Naive thymus-derived CD4-positive, alpha-beta T cell (primary cell): ENCODE measurements at regions not wholly inside any gene's neighbourhood (a gene's known extent, or its start where the extent isn't known, plus 50 kb on each side); places are given as distances from the start of the nearest gene placed in this dataset.

Source experiments
- ATAC-seq: fragments of 150-1000 bp; cut with Tn5 transposase; 2 replicates; pipeline ENCODE4 v1.10.0; 2021; ENCODE audit warnings: mild to moderate bottlenecking, moderate library complexity
- CTCF ChIA-PET: fragments of 350-600 bp; sonication (Branson Sonifier 250); formaldehyde crosslinking; loops from one replicate; lab custom pipeline; 2021; ENCODE audit warnings: antibody characterized with exemption; lab: Charles Lee
- POLR2A ChIA-PET: fragments of 350-600 bp; sonication (Branson Sonifier 250); formaldehyde crosslinking; loops from one replicate; lab custom pipeline; 2021; ENCODE audit warnings: antibody characterized with exemption, inconsistent platforms; lab: Charles Lee
- DNase-seq, 9 donors: peaks; one replicate each; pipeline versions ENCODE4 v3.0.0 to v3.0.0-alpha.2; 2020 to 2022; ENCODE audit warnings: mixed read lengths in 1 of 9
- H3K27ac ChIP-seq: one replicate; pipeline ENCODE4 v1.7.0; 2013; ENCODE audit warnings: mild to moderate bottlenecking, low read depth, low read length, moderate library complexity
- H3K27me3 ChIP-seq, 2 donors: one replicate each; pipeline ENCODE4 v1.7.0; 2013; ENCODE audit warnings: low read length in 2 of 2, mild to moderate bottlenecking in 2 of 2, moderate library complexity in 2 of 2; ENCODE audit not compliant: control insufficient read depth in 2 of 2, insufficient read depth in 2 of 2
- H3K36me3 ChIP-seq, 3 experiments: 1 replicate in 2 of 3; 2 replicates in 1 of 3; pipeline ENCODE4 v1.7.0; 2013; ENCODE audit warnings: low read length in 3 of 3, mild to moderate bottlenecking in 3 of 3, moderate library complexity in 1 of 3; ENCODE audit not compliant: insufficient read depth in 3 of 3, control insufficient read depth in 2 of 3
- H3K4me1 ChIP-seq, 2 donors: one replicate each; pipeline ENCODE4 v1.7.0; 2013; ENCODE audit warnings: low read length in 2 of 2, mild to moderate bottlenecking in 2 of 2, moderate library complexity in 1 of 2; ENCODE audit not compliant: control insufficient read depth in 2 of 2, insufficient read depth in 2 of 2
- H3K4me3 ChIP-seq: 2 replicates; pipeline ENCODE4 v1.7.0; 2013; ENCODE audit warnings: mild to moderate bottlenecking, low read length
- H3K9me3 ChIP-seq, 3 experiments: 1 replicate in 2 of 3; 2 replicates in 1 of 3; pipeline ENCODE4 v1.7.0; 2013; ENCODE audit warnings: low read length in 3 of 3; ENCODE audit not compliant: control insufficient read depth in 2 of 3
- H3K27ac Mint-ChIP-seq, 9 donors: one replicate each; pipeline ENCODE4 v1.8.0; 2020 to 2022; ENCODE audit warnings: mixed read lengths in 9 of 9, mild to moderate bottlenecking in 8 of 9, moderate library complexity in 5 of 9, inconsistent platforms in 2 of 9
- H3K27me3 Mint-ChIP-seq, 5 donors: one replicate each; pipeline ENCODE4 v1.8.0; 2021 to 2022; ENCODE audit warnings: mixed read lengths in 5 of 5, mild to moderate bottlenecking in 1 of 5
- H3K36me3 Mint-ChIP-seq, 5 donors: one replicate each; pipeline ENCODE4 v1.8.0; 2020 to 2022; ENCODE audit warnings: mixed read lengths in 5 of 5, mild to moderate bottlenecking in 3 of 5, inconsistent platforms in 1 of 5
- H3K4me1 Mint-ChIP-seq, 7 donors: one replicate each; pipeline ENCODE4 v1.8.0; 2020 to 2022; ENCODE audit warnings: mixed read lengths in 7 of 7, mild to moderate bottlenecking in 3 of 7, inconsistent platforms in 1 of 7
- H3K4me3 Mint-ChIP-seq, 10 donors: one replicate each; pipeline ENCODE4 v1.8.0; 2020 to 2022; ENCODE audit warnings: mild to moderate bottlenecking in 10 of 10, mixed read lengths in 10 of 10, moderate library complexity in 6 of 10, inconsistent platforms in 2 of 10
- H3K9me3 Mint-ChIP-seq, 11 donors: one replicate each; pipeline ENCODE4 v1.8.0; 2020 to 2022; ENCODE audit warnings: mixed read lengths in 11 of 11, mild to moderate bottlenecking in 4 of 11, inconsistent platforms in 1 of 11, moderate library complexity in 1 of 11
- intact Hi-C, 2 donors: fragments of 100-400 bp; cut with micrococcal nuclease; formaldehyde crosslinking; loops; one replicate each; pipeline ENCODE4 v1.15.1; 2023

- no peaks in the 10 kb centered on the region for H3K27me3 Mint-ChIP-seq
- H3K27ac Mint-ChIP-seq: no peak overlapping the region
- CTCF ChIA-PET: no interaction called here
- intact Hi-C loops: no loop called here
- H3K9me3 Mint-ChIP-seq: peaks cover 5 to 35% (median 18%) of the 10 kb centered on the region in 11 donors
- Histone ChIP-seq H3K4me3 (no peak overlapping the region), H3K4me1 (no peaks in the 10 kb centered on the region), H3K36me3 (no peaks in the 10 kb centered on the region), H3K27me3 (no peaks in the 10 kb centered on the region), H3K9me3 (peaks cover 0 to 5% (median 0%) of the 10 kb centered on the region in 3 experiments), H3K27ac (no peak overlapping the region)
- POLR2A ChIA-PET: no interaction called here
- no peak overlapping the region for H3K4me3 Mint-ChIP-seq
- no peak for DNase-seq
- H3K36me3 Mint-ChIP-seq: peaks cover 0 to 9% (median 0%) of the 10 kb centered on the region in 5 donors
- no peak for ATAC-seq
- no peaks in the 10 kb centered on the region for H3K4me1 Mint-ChIP-seq
These were observed 815.5 kb downstream of the KCNJ2 start for GRCh38 chr17:70984873-70985272.

GRCh38 chr17:70987867-70988340 is 818.6 kb downstream of the KCNJ2 start:
- H3K4me3 ChIP-seq: no peak overlapping the region
- H3K9me3 ChIP-seq: peaks cover 0 to 5% (median 0%) of the 10 kb centered on the region in 3 experiments
- H3K27ac ChIP-seq: no peak overlapping the region
- Mint-ChIP-seq H3K36me3 (peaks cover 0 to 9% (median 0%) of the 10 kb centered on the region in 5 donors), H3K27me3 (no peaks in the 10 kb centered on the region), H3K4me1 (no peaks in the 10 kb centered on the region), H3K4me3 (no peak overlapping the region), H3K9me3 (peaks cover 7 to 38% (median 22%) of the 10 kb centered on the region in 11 donors), H3K27ac (no peak overlapping the region)
- H3K36me3 ChIP-seq: no peaks in the 10 kb centered on the region
- ATAC-seq (no peak), DNase-seq (no peak)
- no peaks in the 10 kb centered on the region for H3K27me3 ChIP-seq
- intact Hi-C loops: no loop called here
- H3K4me1 ChIP-seq: no peaks in the 10 kb centered on the region
- CTCF ChIA-PET: no interaction called here
- POLR2A ChIA-PET: no interaction called here

- H3K36me3 Mint-ChIP-seq: peaks cover 0 to 9% (median 0%) of the 10 kb centered on the region in 5 donors
- no peaks in the 10 kb centered on the region for H3K27me3 Mint-ChIP-seq
- no peak overlapping the region for H3K27ac ChIP-seq
- ChIA-PET CTCF (no interaction called here), POLR2A (no interaction called here)
- H3K27me3 ChIP-seq: no peaks in the 10 kb centered on the region
- DNase-seq (no peak), ATAC-seq (no peak)
- no peaks in the 10 kb centered on the region for H3K4me1 Mint-ChIP-seq
- H3K4me1 ChIP-seq: no peaks in the 10 kb centered on the region
- intact Hi-C loops: no loop called here
- H3K27ac Mint-ChIP-seq: no peak overlapping the region
- no peaks in the 10 kb centered on the region for H3K36me3 ChIP-seq
- peaks cover 4 to 30% (median 20%) of the 10 kb centered on the region in 11 donors for H3K9me3 Mint-ChIP-seq
- H3K4me3 ChIP-seq: no peak overlapping the region
- peaks cover 0 to 5% (median 0%) of the 10 kb centered on the region in 3 experiments for H3K9me3 ChIP-seq
- no peak overlapping the region for H3K4me3 Mint-ChIP-seq
These were observed 819.3 kb downstream of the KCNJ2 start for GRCh38 chr17:70988622-70989021.

GRCh38 chr17:70989280-70989679 is 819.9 kb downstream of the KCNJ2 start:
- ChIA-PET POLR2A (no interaction called here), CTCF (no interaction called here)
- Histone ChIP-seq H3K4me3 (no peak overlapping the region), H3K9me3 (peaks cover 0 to 5% (median 0%) of the 10 kb centered on the region in 3 experiments), H3K27ac (no peak overlapping the region), H3K4me1 (no peaks in the 10 kb centered on the region), H3K36me3 (no peaks in the 10 kb centered on the region), H3K27me3 (no peaks in the 10 kb centered on the region)
- no peaks in the 10 kb centered on the region for H3K27me3 Mint-ChIP-seq
- ATAC-seq: no peak
- no peak overlapping the region for H3K4me3 Mint-ChIP-seq
- H3K4me1 Mint-ChIP-seq: no peaks in the 10 kb centered on the region
- no peak for DNase-seq
- intact Hi-C loops: no loop called here
- H3K36me3 Mint-ChIP-seq: peaks cover 0 to 9% (median 0%) of the 10 kb centered on the region in 5 donors
- H3K27ac Mint-ChIP-seq: no peak overlapping the region
- peaks cover 5 to 25% (median 18%) of the 10 kb centered on the region in 11 donors for H3K9me3 Mint-ChIP-seq

- no peak overlapping the region for H3K4me3 Mint-ChIP-seq
- intact Hi-C loops: no loop called here
- peaks cover 3 to 24% (median 11%) of the 10 kb centered on the region in 11 donors for H3K9me3 Mint-ChIP-seq
- no peaks in the 10 kb centered on the region for H3K9me3 ChIP-seq
- H3K4me1 ChIP-seq: no peaks in the 10 kb centered on the region
- peaks cover 0 to 5% (median 0%) of the 10 kb centered on the region in 5 donors for H3K36me3 Mint-ChIP-seq
- H3K27ac Mint-ChIP-seq: no peak overlapping the region
- H3K4me1 Mint-ChIP-seq: no peaks in the 10 kb centered on the region
- no peaks in the 10 kb centered on the region for H3K27me3 Mint-ChIP-seq
- DNase-seq: no peak
- H3K27ac ChIP-seq: no peak overlapping the region
- no peak overlapping the region for H3K4me3 ChIP-seq
- ChIA-PET POLR2A (no interaction called here), CTCF (no interaction called here)
- H3K27me3 ChIP-seq: no peaks in the 10 kb centered on the region
- H3K36me3 ChIP-seq: no peaks in the 10 kb centered on the region
- ATAC-seq: no peak
These were observed 824.9 kb downstream of the KCNJ2 start for GRCh38 chr17:70994194-70994593.

GRCh38 chr17:70995997-70996396 is 826.7 kb downstream of the KCNJ2 start:
- no peak overlapping the region for H3K4me3 Mint-ChIP-seq
- POLR2A ChIA-PET: no interaction called here
- no peak for DNase-seq
- H3K27ac ChIP-seq: no peak overlapping the region
- intact Hi-C loops: no loop called here
- H3K36me3 ChIP-seq: no peaks in the 10 kb centered on the region
- no peaks in the 10 kb centered on the region for H3K4me1 ChIP-seq
- peaks cover 0 to 5% (median 0%) of the 10 kb centered on the region in 5 donors for H3K36me3 Mint-ChIP-seq
- no peaks in the 10 kb centered on the region for H3K9me3 ChIP-seq
- peak overlapping the region in 1 of 9 donors; percentile 20 for H3K27ac Mint-ChIP-seq
- no peak for ATAC-seq
- H3K9me3 Mint-ChIP-seq: peaks cover 0 to 18% (median 6%) of the 10 kb centered on the region in 11 donors
- H3K27me3 ChIP-seq: no peaks in the 10 kb centered on the region
- H3K27me3 Mint-ChIP-seq: no peaks in the 10 kb centered on the region
- CTCF ChIA-PET: no interaction called here
- H3K4me1 Mint-ChIP-seq: no peaks in the 10 kb centered on the region
- H3K4me3 ChIP-seq: no peak overlapping the region

- Mint-ChIP-seq H3K27ac (no peak overlapping the region), H3K4me3 (no peak overlapping the region), H3K9me3 (peaks cover 0 to 9% (median 3%) of the 10 kb centered on the region in 11 donors), H3K36me3 (no peaks in the 10 kb centered on the region), H3K27me3 (no peaks in the 10 kb centered on the region), H3K4me1 (no peaks in the 10 kb centered on the region)
- intact Hi-C loops: no loop called here
- no peaks in the 10 kb centered on the region for H3K9me3 ChIP-seq
- ChIA-PET POLR2A (no interaction called here), CTCF (no interaction called here)
- H3K27me3 ChIP-seq: no peaks in the 10 kb centered on the region
- no peaks in the 10 kb centered on the region for H3K36me3 ChIP-seq
- H3K4me1 ChIP-seq: no peaks in the 10 kb centered on the region
- ATAC-seq (no peak), DNase-seq (no peak)
- no peak overlapping the region for H3K4me3 ChIP-seq
- H3K27ac ChIP-seq: no peak overlapping the region
These were observed 834.4 kb downstream of the KCNJ2 start for GRCh38 chr17:71003736-71004135.
